ENCODE measurements at regions not wholly inside any gene's neighbourhood (a gene's known extent, or its start where the extent isn't known, plus 50 kb on each side); places are given as distances from the start of the nearest gene placed in this dataset.
"Not testable (repeated sequence)": the region's sequence is repeated elsewhere in the genome, so short reads cannot be mapped to it uniquely, and the experiment has no call there.

GRCh38 chrY:12212394-12212793, 488.6 kb upstream of the USP9Y start:
- FAIRE-seq, result no peak

GRCh38 chrY:12215564-12216022, 485.4 kb upstream of the USP9Y start:
- no peak for FAIRE-seq

- FAIRE-seq, result no peak
These were observed 470.1 kb upstream of the USP9Y start for GRCh38 chrY:12230921-12231320.

GRCh38 chrY:12236399-12236798, 464.6 kb upstream of the USP9Y start:
- no peak for FAIRE-seq

GRCh38 chrY:12240326-12240725, 460.7 kb upstream of the USP9Y start:
- peak; percentile 49 for FAIRE-seq

- no peak for FAIRE-seq
These were observed 456.9 kb upstream of the USP9Y start for GRCh38 chrY:12244146-12244545.

- FAIRE-seq, result no peak
These were observed 447.3 kb upstream of the USP9Y start for GRCh38 chrY:12253756-12254155.

- FAIRE-seq, result no peak
These were observed 429.9 kb upstream of the USP9Y start for GRCh38 chrY:12271162-12271561.

- no peak for FAIRE-seq
These were observed 415.4 kb upstream of the USP9Y start for GRCh38 chrY:12285608-12286007.

- FAIRE-seq, result no peak
These were observed 412.1 kb upstream of the USP9Y start for GRCh38 chrY:12288919-12289318.

- FAIRE-seq, result no peak
These were observed 411.6 kb upstream of the USP9Y start for GRCh38 chrY:12289415-12289814.

- FAIRE-seq, result no peak
These were observed 408.5 kb upstream of the USP9Y start for GRCh38 chrY:12292542-12292941.

GRCh38 chrY:12296460-12296859, 404.6 kb upstream of the USP9Y start:
- no peak for FAIRE-seq

GRCh38 chrY:12299796-12300195, 401.2 kb upstream of the USP9Y start:
- not testable (repeated sequence) for FAIRE-seq

- no peak for FAIRE-seq
These were observed 397.6 kb upstream of the USP9Y start for GRCh38 chrY:12303464-12303863.

- no peak for FAIRE-seq
These were observed 395.6 kb upstream of the USP9Y start for GRCh38 chrY:12305456-12305855.

- no peak for FAIRE-seq
These were observed 391.8 kb upstream of the USP9Y start for GRCh38 chrY:12309212-12309611.

GRCh38 chrY:12310832-12311231, 390.2 kb upstream of the USP9Y start:
- no peak for FAIRE-seq

- no peak for FAIRE-seq
These were observed 373.3 kb upstream of the USP9Y start for GRCh38 chrY:12327751-12328150.

GRCh38 chrY:12331917-12332316, 369.1 kb upstream of the USP9Y start:
- FAIRE-seq, result not testable (repeated sequence)

- no peak for FAIRE-seq
These were observed 357.8 kb upstream of the USP9Y start for GRCh38 chrY:12343211-12343610.

GRCh38 chrY:12348181-12348580, 352.9 kb upstream of the USP9Y start:
- no peak for FAIRE-seq

- no peak for FAIRE-seq
These were observed 343.8 kb upstream of the USP9Y start for GRCh38 chrY:12357204-12357603.

GRCh38 chrY:12357655-12358054, 343.4 kb upstream of the USP9Y start:
- no peak for FAIRE-seq

- no peak for FAIRE-seq
These were observed 342.7 kb upstream of the USP9Y start for GRCh38 chrY:12358337-12358736.

- no peak for FAIRE-seq
These were observed 341.2 kb upstream of the USP9Y start for GRCh38 chrY:12359867-12360266.
